ENCODE measurements at regions not wholly inside any gene's neighbourhood (a gene's known extent, or its start where the extent isn't known, plus 50 kb on each side); places are given as distances from the start of the nearest gene placed in this dataset.
"Not testable (repeated sequence)": the region's sequence is repeated elsewhere in the genome, so short reads cannot be mapped to it uniquely, and the experiment has no call there.

- no peak for DNase-seq (ENCODE audit: low spot score)
Measured at GRCh38 chr3:98644168-98644567, 50.8 kb upstream of the CPOX start.

GRCh38 chr3:98645039-98645438, 51.6 kb upstream of the CPOX start:
- no peak for DNase-seq (ENCODE audit: low spot score)

DNA sequence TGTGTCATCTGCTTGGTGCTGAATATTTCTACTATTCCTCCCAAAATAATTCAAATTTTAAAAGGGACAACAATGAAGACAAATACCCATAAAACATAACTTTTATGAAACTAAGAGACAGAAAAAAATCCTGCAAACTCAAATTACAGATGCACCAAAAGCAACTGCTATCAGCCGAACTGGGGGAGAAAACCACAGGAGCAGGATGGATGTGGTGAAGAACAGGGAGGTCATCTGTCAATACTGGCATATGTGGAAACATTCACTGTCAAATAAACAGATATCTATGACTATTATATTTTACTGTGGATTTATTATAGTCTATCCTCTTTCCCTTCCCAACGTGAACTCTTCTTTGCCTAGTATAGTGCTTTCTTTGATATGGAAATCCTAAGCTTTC, 53.3 kb upstream of the CPOX start:
- DNase-seq (ENCODE audit: low spot score), result no peak

DNA sequence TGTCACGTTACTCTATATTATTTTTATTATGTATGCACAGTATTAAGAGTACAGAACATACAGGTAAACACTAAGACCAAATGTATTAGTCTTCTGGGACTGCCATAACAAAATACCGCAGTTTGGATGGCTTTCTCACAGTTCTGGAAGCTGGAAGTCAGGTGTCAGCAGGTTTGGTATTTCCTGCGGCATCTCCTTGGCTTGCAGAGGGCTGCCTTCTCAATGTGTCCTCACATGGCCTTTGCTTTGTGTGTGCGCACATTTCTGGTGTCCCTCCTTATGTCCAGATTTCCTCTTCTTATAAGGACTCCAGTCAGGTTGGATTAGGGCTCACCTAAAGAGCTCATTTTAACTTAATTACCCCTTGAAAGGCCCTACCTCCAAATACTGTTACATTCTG, 53.8 kb upstream of the CPOX start:
- DNase-seq (ENCODE audit: low spot score), result no peak

GRCh38 chr3:98650971-98651779, 57.8 kb upstream of the CPOX start:
- no peak for DNase-seq (ENCODE audit: low spot score)

DNA sequence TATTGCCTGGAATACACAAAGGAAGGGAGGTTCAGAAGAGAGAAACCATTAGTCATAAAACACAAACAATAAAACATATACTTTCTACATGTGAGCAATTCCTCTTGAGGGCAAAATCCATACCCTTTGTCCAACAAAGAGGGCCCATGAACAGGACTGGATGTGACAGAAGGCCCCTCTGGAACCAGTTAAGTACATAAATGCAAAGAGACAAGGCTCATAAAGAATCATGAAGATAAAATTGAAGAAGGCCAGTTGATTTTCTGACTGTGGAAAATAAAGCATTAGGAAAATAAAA, 58.3 kb upstream of the CPOX start:
- no peak for DNase-seq (ENCODE audit: low spot score)

GRCh38 chr3:98655666-98656065, 62.3 kb upstream of the CPOX start:
- DNase-seq (ENCODE audit: low spot score), result peak; percentile 37

DNA sequence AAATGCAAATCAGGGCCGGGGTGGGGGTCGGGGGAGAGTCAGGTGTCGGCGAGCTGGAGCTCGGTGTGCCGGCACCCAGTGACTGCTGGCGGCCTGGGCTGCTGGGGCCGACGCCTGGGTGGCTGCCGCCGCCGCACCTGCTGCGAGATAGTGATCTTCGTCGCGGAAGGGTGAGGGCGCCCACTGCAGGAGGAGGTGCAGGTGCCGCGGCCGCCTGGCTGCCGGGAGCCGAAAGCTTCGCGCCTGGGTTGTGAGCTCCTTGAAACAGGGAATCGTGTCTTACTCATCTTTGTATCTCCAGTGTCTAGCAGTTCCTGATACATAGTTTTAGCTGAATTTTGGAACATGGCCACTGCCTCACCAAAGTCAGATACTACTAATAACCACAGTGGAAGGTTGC, 64.0 kb upstream of the CPOX start:
- DNase-seq (ENCODE audit: low spot score), result peak; percentile 68

- DNase-seq (ENCODE audit: low spot score), result no peak
Measured at GRCh38 chr3:98662699-98663098, 69.3 kb upstream of the CPOX start.

GRCh38 chr3:98670020-98670419, 76.6 kb upstream of the CPOX start:
- peak; percentile 2 for DNase-seq (ENCODE audit: low spot score)

- no peak for DNase-seq (ENCODE audit: low spot score)
Measured at GRCh38 chr3:98679986-98680385, 83.2 kb upstream of the ST3GAL6 start.

DNA sequence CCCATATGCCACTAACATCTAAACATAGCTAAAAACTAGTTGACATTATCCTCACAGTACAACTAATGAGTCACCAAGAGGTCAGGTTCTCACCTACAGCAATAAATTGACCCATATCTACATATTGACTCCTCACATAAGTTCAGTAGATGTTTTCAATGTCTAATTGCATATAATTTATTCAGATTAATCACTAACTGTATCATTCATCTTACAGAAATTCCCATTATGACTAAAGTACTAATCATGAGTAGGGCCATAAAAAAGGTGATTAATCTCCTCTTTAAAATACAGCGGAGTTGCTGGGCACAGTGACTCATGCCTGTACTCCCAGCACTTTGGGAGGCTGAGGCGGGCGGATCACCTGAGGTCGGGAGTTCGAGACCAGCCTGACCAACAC, 82.4 kb upstream of the ST3GAL6 start:
- peak; percentile 86 for DNase-seq (ENCODE audit: low spot score)

DNA sequence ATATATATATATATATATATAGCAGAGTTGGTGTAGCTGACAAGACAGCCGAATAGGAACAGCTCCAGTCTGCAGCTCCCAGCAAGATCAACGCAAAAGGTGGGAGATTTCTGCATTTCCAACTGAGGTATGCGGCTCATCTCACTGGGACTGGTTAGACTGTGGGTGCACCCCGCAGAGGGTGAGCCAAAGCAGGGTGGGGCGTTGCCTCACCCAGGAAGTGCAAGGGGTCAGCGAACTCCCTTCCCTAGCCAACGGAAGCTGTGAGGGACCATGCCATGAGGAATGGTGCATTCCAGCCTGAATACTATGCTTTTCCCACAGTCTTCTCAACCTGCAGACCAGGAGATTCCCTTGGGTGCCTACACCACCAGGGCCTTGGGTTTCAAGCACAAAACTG, 81.7 kb upstream of the ST3GAL6 start:
- DNase-seq (ENCODE audit: low spot score), result no peak

DNA sequence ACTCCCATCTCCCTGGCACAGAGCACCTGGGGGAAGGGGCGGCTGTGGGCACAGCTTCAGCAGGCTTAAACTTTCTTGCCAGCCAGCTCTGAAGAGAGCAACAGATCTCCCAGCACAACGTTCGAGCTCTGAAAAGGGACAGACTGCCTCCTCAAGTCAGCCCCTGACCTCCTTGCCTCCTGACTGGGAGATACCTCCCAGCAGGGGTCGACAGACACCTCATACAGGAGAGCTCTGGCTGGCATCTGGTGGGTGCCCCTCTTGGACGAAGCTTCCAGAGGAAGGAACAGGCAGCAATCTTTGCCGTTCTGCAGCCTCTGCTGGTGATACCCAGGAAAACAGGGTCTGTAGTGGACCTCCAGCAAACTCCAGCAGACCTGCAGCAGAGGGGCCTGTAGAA, 80.7 kb upstream of the ST3GAL6 start:
- DNase-seq (ENCODE audit: low spot score), result not testable (repeated sequence)

- DNase-seq (ENCODE audit: low spot score), result no peak
Measured at GRCh38 chr3:98688363-98688762, 74.8 kb upstream of the ST3GAL6 start.

DNA sequence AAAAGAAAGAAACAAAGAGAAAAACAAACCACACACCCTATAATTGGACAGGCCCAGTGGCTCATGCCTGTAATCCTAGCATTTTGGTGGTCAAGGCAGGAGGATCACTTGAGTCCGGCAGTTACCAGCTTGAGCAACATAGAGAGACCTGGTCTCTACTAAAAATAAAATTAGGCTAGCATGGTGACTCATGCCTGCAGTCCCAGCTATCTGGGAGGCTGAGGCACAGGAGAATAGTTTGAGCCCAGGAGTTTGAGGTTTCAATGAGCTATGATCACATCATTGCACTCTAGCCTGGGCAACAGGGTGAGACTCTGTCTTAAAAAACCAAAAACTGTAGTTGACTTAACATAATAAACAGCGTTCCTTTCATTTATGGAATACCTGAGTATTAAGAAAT, 72.3 kb upstream of the ST3GAL6 start:
- peak; percentile 21 for DNase-seq (ENCODE audit: low spot score)

- peak; percentile 7 for DNase-seq (ENCODE audit: low spot score)
Measured at GRCh38 chr3:98691897-98692296, 71.2 kb upstream of the ST3GAL6 start.

DNA sequence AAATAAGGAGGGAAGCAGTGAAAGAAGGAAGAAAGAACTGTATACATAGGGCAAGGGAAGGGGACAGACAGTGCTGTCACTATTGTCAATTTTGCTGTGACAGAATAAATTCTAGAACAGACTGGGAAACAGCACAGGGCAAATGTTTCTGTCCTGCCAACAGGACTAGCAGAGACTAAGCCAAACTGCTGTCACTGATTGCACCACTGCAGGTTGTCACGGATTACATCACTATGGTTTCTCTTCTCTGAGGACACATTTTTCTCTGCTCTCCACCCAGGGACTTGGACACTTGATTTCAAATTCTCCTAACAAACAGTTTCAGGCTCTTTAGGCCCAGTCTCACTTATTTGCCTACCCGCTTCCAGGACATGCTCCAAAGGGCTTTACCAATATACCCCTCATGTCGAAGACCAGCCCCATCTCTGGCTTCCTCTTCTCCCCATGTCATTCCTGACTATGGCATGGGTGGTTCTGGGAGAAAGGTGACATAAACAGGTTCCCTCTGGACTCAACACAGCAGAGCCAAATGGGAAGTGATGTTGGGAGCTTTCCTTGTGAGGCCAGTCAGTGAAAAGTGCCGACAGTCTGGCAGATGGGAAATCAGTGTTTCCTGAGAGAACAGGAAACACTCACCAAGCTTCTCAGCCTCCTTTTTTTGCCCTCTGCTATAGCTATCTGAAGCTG, 70.2 kb upstream of the ST3GAL6 start:
- no peak for DNase-seq (ENCODE audit: low spot score)

- no peak for DNase-seq (ENCODE audit: low spot score)
Measured at GRCh38 chr3:98695796-98696195, 67.3 kb upstream of the ST3GAL6 start.

- DNase-seq (ENCODE audit: low spot score), result not testable (repeated sequence)
Measured at GRCh38 chr3:98696296-98696695, 66.8 kb upstream of the ST3GAL6 start.

DNA sequence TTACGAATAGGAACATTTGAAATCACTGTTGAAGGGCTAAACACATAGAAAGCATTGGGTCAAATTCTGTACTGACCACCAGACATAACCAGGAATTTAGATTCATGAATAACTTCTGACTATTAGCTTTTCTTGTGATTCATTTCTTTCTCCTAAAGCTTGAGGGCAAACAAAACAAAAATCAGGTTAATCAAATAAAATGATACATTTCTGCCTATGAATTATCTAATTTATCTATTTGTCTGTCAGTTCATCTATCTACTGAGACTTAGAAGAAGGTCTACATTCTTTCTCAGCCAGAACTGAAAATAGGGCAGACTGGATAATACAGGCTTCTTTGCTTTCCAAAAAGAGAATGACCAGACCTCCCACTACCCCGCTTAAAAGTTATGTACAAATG, 65.9 kb upstream of the ST3GAL6 start:
- no peak for DNase-seq (ENCODE audit: low spot score)

DNA sequence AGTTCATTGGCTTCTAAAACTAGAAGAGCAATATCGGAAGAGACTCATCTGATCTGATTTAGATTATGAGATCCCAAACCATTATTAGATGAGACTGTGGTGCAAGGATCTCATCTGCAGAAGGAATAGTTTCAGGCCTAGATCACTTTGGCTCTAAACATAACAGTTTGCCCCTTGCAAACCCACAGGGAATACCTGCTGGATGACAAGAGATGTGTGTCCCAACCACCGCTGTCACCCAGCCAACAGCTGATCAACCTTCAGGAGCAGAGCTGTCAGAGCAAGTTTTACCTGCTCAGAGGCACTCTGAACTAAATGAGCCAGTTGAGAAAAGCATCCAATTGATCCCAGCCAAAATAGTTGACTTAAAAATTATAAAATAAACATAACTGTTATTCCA, 64.0 kb upstream of the ST3GAL6 start:
- DNase-seq (ENCODE audit: low spot score), result peak; percentile 48

GRCh38 chr3:98701071-98701675, 62.0 kb upstream of the ST3GAL6 start:
- DNase-seq (ENCODE audit: low spot score), result no peak

DNA sequence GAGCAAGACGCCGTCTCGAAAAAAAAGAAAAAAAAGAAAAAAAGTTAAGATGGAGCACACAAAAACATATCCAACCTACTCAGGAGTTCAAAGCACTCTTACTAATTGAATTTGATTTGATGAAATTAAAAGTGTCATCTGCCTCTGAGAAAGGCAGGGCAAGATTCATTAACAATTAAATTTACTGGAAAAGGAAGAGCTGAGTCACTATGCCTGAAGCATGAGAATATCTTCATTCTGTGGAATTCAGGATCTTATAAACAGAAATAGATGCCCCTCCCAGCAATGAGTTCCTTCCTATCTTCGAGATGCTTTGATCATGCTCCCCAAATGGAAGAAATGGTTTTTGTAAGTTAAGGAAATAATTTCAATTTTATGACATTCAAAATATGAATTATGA, 61.0 kb upstream of the ST3GAL6 start:
- DNase-seq (ENCODE audit: low spot score), result no peak
